Epidermal melanocyte (primary cell): ENCODE measurements at regions not wholly inside any gene's neighbourhood (a gene's known extent, or its start where the extent isn't known, plus 50 kb on each side); places are given as distances from the start of the nearest gene placed in this dataset.
"Not testable (repeated sequence)": the region's sequence is repeated elsewhere in the genome, so short reads cannot be mapped to it uniquely, and the experiment has no call there.

Source experiments
- DNase-seq: peaks from one replicate; pipeline ENCODE4 v3.0.0; 2011; ENCODE audit warnings: low spot score; ENCODE audit not compliant: insufficient read length

DNA sequence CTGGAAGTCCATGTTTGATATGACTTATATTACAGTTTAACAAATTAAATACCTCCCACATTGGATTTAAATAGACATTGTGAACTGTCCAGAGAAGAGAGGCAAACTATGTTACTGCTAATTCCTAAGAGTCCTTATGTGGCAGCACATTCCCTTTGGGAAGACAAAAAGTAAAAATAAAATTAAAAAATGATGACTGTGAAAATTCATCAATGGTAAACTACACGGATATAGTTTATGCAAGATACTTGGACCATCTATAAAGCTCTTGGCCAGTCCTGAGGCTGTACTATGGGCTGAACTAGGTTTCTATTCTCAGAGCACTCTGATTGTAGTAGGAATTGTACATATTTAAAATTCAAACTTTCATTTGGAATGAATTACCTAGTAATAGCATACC, 206.4 kb downstream of the LRRK2 start:
- no peak for DNase-seq

DNA sequence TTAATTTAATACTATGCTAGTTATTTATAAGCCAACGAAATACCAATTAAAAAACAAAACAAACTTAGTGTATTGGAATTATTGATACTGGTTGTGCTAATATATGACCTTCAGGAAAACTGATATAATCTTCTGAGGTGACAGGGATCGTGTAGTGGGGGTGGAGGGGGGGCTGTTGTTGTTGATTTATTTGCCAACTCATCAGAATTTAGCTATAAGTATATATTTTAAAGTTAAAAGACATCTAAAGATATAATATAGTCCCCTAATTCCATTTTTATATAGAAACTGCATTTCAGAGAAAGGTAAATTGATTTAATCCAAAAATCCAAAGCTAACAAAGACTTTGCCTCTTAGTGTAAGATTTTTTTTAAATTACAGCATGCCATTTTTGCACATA, 210.5 kb downstream of the LRRK2 start:
- DNase-seq, result no peak

GRCh38 chr12:40435951-40436350, 211.2 kb downstream of the LRRK2 start:
- DNase-seq, result no peak

GRCh38 chr12:40436564-40436963, 211.8 kb downstream of the LRRK2 start:
- no peak for DNase-seq

- no peak for DNase-seq
Observed at GRCh38 chr12:40439771-40440492, 215.1 kb downstream of the LRRK2 start.

DNA sequence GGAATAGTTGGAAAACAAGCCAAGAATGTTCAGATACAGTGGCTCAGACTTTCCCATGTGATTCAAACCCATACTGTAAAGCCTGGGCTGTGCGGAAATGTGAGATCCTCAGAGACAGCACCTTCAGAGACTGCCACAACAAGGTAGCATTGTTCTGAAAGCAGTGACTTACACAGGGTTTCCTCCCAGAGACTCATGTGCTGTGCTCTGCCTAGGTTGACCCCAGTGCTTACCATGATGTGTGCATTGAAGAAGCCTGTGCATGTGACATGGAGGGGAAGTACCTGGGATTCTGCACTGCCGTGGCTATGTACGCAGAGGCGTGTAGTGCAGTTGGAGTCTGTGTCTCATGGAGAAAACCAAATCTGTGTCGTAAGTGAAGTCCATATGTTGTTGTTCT, 219.4 kb downstream of the LRRK2 start:
- DNase-seq, result no peak

GRCh38 chr12:40446385-40446784, 221.6 kb downstream of the LRRK2 start:
- no peak for DNase-seq

GRCh38 chr12:40448523-40448922, 223.7 kb downstream of the LRRK2 start:
- DNase-seq, result not testable (repeated sequence)

GRCh38 chr12:40451661-40452060, 226.9 kb downstream of the LRRK2 start:
- DNase-seq, result no peak

- no peak for DNase-seq
Observed at GRCh38 chr12:40464121-40464520, 228.1 kb upstream of the CNTN1 start.

- DNase-seq, result no peak
Observed at GRCh38 chr12:40469736-40470135, 222.5 kb upstream of the CNTN1 start.

DNA sequence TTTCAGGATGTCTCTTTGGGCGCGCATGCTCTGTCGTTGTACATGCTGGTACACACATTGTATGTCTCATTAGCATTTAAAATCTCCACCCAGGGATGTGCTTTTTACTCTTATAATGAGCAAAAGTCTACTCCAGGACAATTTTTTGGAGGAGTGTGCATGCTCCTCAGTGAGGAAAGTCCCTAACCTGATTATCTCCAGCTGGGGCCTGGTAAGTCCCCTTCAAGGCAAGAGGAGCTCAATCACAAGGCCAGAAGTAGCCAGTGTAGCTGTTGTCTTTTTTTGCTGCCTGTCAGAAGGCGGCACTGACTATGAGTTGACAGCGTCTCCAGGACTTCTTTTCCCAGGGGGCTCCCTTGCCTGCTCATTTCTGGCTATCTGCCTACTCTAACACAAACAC, 218.3 kb upstream of the CNTN1 start:
- DNase-seq, result no peak

GRCh38 chr12:40474630-40475029, 217.6 kb upstream of the CNTN1 start:
- no peak for DNase-seq

DNA sequence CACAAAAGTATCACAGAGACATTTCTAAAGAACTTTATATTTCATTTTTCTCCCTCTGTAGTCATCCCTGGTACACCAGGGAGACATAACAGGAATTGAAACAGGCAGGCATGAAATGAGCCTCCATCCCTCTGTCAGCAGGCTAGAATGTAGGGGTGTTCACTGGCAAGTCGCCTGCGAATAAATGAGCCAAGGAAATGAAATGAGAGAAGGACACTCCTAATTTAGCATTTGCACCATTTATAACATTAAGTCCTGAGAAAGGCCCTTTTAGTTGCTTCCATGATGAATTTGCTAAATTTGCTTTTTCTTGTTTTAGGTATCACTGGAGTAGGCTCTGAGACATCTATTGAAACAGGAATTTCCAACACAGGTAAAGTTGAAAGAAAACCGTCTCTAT, 192.4 kb upstream of the CNTN1 start:
- no peak for DNase-seq

DNA sequence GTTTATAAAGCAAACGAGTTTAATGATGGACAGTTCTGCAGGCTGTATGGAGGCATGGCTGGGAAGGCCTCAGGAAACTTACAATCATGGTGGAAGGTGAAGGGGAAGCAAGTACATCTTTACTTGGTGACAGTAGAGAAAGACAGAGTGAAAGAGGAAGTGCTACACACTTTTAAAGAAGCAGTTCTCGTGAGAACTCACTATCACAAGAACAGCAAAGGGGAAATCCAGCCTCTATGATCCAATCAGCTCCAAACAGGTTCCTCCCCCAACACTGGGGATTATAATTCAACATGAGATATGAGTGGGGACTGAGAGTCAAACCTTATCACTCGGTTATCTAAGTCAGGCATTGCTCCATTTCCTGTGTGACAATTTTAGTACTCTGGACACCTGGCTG, 189.9 kb upstream of the CNTN1 start:
- no peak for DNase-seq

- DNase-seq, result no peak
Observed at GRCh38 chr12:40505327-40505726, 186.9 kb upstream of the CNTN1 start.

DNA sequence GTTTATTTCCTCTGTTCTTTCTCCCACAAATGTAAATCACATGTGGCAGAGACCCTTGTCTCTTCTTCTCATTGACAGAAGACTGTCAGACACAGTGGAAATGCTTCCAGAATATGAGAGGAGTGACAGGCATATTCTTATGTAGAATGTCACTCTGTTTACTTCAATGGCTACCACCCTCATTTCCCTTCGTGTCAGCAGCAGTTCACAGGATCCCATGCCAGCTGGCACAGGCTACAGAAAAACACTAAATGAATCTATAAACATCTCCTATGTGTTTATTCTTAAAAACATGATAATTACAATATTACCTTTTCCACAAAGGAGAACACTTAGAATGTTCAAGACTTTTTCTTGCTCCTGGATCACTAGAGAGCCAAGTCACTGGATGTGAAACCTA, 183.8 kb upstream of the CNTN1 start:
- no peak for DNase-seq

- no peak for DNase-seq
Observed at GRCh38 chr12:40511341-40511740, 180.9 kb upstream of the CNTN1 start.

DNA sequence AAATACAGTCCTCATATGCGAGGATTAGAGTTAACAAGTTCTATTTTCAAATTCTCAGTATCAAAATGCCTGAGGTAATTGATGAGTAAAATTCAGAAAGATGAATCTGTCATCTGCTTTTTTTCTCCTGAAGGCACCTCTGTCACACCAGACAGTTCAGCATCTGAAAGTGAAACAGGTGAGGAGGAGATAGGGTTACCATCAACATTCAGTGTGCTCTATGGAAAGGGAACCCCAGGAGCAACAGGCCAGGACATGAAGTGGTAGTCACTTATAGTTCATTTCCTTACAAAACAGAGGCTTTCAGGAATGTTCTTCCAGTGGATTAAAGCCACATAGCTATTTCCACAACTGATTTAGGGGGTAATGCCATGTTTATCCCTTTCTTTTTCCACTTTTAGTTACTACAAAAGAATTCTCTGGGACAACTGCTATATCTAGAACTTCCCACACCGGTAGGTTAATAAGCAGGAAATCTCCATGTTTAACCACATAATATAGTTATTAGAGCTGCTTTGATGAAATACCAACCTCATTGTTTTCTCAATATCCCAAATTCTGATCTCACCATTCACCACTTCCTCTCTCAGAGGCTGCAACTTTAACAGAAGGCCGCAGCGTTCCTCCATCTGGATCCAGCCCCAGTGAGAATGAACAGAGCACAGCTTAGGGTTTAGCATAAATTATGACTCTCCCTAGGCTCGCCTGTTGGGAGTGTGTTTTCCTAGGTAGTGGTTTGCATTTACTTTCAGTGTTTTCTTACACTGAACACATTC, 177.0 kb upstream of the CNTN1 start:
- DNase-seq, result no peak

- DNase-seq, result no peak
Observed at GRCh38 chr12:40522837-40523236, 169.4 kb upstream of the CNTN1 start.

DNA sequence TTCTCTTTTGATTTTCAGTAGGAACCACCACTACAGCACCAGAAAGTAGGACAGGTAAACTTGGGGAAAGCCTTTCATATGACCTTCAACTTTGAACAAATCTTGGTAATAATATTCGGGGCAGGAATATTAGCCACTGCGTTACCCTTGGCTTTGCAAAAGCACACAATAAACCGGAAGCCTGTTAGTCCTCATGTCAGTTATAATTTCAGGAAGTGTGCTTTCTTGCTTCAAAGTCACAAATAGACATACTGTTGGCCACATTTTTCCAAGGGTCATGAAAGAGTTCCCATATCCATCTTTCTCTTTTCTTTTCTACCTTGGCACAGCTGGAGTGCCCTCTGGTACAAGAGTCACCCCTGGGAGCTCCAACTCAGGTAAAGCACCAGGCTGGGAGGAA, 167.2 kb upstream of the CNTN1 start:
- DNase-seq, result no peak

- no peak for DNase-seq
Observed at GRCh38 chr12:40534828-40535227, 157.4 kb upstream of the CNTN1 start.

GRCh38 chr12:40551466-40551865, 140.8 kb upstream of the CNTN1 start:
- no peak for DNase-seq
